HFFc6 (cell line): ENCODE measurements at regions not wholly inside any gene's neighbourhood (a gene's known extent, or its start where the extent isn't known, plus 50 kb on each side); places are given as distances from the start of the nearest gene placed in this dataset.

Source experiments
- DNase-seq: peaks from one replicate; pipeline ENCODE4 v3.0.0-alpha.2; 2018
- H3K27ac Mint-ChIP-seq: 2 replicates; pipeline ENCODE4 v1.8.0; 2020; ENCODE audit warnings: mild to moderate bottlenecking, mixed read lengths
- H3K27me3 Mint-ChIP-seq: 2 replicates; pipeline ENCODE4 v1.8.0; 2021; ENCODE audit warnings: mild to moderate bottlenecking, moderate library complexity, mixed read lengths; ENCODE audit not compliant: insufficient read depth
- H3K36me3 Mint-ChIP-seq: 2 replicates; pipeline ENCODE4 v1.8.0; 2021; ENCODE audit warnings: low read depth, mixed read lengths
- H3K4me1 Mint-ChIP-seq: 2 replicates; pipeline ENCODE4 v1.8.0; 2020; ENCODE audit warnings: low read depth, mixed read lengths
- H3K4me3 Mint-ChIP-seq: 2 replicates; pipeline ENCODE4 v1.8.0; 2020; ENCODE audit warnings: mild to moderate bottlenecking, moderate library complexity, mixed read lengths
- H3K9me3 Mint-ChIP-seq: 2 replicates; pipeline ENCODE4 v1.8.0; 2020; ENCODE audit warnings: mild to moderate bottlenecking, mixed read lengths
- CTCF ChIP-seq: fragments of 200-600 bp; sonication (generic); IDR thresholded peaks from 2 replicates; pipeline ENCODE4 v1.5.0; 2021; ENCODE audit warnings: antibody characterized with exemption, mild to moderate bottlenecking

DNA sequence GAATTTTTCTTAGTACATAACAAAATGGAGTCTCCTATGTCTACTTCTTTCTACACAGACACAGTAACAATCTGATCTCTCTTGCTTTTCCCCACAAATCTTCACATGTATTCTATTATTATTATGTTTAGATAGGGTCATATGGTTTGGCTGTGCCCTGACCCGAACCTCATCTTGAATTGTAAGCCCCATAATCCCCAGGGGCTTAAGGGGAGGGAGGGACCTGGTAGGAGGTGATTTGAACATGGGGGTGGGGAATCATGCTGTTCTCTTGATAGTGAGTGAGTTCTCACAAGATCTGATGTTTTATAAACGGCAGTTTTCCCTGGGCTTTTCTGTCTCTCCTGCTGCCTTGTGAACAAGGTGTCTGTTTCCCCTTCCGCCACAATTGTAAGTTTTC lies 86.7 kb upstream of the SELENOK start:
- Mint-ChIP-seq H3K4me3 (no peak overlapping the region), H3K27me3 (peaks cover 2% of the 10 kb centered on the region), H3K27ac (no peak overlapping the region)

GRCh38 chr3:53975382-53975781 lies 83.7 kb upstream of the SELENOK start:
- no peak for TF ChIP-seq CTCF
- Mint-ChIP-seq H3K4me3 (no peak overlapping the region), H3K9me3 (peaks cover 31% of the 10 kb centered on the region), H3K27ac (no peak overlapping the region), H3K27me3 (no peaks in the 10 kb centered on the region; the same call in 1 of the 2 replicates), H3K4me1 (no peaks in the 10 kb centered on the region), H3K36me3 (no peaks in the 10 kb centered on the region)
- no peak for DNase-seq

More for the DNA sequence above, 86.7 kb upstream of the SELENOK start:
- no peak for DNase-seq
- no peaks in the 10 kb centered on the region for H3K36me3 Mint-ChIP-seq
- TF ChIP-seq CTCF: no peak
- H3K4me1 Mint-ChIP-seq: no peaks in the 10 kb centered on the region
- peaks cover 16% of the 10 kb centered on the region for H3K9me3 Mint-ChIP-seq

DNA sequence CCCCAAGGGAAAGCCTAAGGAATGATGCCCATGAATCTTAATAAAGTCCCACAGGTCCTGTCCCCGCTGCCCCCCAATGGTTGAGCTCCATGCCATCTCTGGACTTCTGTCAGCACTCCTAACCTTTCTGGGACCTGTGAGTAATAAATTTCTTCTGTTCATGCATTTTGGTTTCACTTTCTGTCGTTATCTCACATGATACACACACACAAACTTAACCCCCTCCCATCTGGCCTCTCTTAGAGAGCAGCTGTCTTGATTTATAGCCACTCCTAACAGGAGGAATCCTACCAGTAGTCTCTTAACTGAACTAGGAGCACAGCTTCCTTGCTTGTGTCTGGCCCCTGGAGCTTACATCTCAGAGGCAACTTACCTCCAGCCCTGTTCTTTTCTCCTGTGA lies 82.7 kb upstream of the SELENOK start:
- H3K36me3 Mint-ChIP-seq: no peaks in the 10 kb centered on the region
- no peak for DNase-seq
- no peak overlapping the region for H3K27ac Mint-ChIP-seq
- no peaks in the 10 kb centered on the region; the same call in 1 of the 2 replicates for H3K27me3 Mint-ChIP-seq
- H3K9me3 Mint-ChIP-seq: peaks cover 31% of the 10 kb centered on the region
- no peaks in the 10 kb centered on the region for H3K4me1 Mint-ChIP-seq
- H3K4me3 Mint-ChIP-seq: no peak overlapping the region
- no peak for TF ChIP-seq CTCF

DNA sequence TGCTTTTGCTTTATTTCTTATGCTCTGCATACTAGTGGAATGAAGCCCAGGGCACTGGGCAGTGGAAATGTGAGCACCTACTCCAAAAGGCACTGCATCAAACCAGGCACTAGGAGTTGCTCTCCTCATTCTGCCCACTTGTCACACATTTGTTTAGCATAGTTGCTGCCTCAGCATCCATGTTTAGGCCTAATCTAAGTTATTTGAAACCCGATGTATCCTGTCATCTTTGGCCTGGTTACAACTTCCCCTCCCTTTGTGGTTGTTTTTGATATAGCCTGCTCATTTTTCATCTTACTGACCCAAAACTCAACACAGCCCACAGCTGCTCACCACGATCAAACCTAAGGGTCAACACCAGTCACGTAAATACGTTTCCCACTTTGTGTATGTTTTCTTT lies 82.2 kb upstream of the SELENOK start:
- no peaks in the 10 kb centered on the region; the same call in 1 of the 2 replicates for H3K27me3 Mint-ChIP-seq
- H3K9me3 Mint-ChIP-seq: peaks cover 30% of the 10 kb centered on the region
- TF ChIP-seq CTCF: no peak
- H3K27ac Mint-ChIP-seq: no peak overlapping the region
- DNase-seq: no peak
- no peak overlapping the region for H3K4me3 Mint-ChIP-seq
- no peaks in the 10 kb centered on the region for H3K36me3 Mint-ChIP-seq
- H3K4me1 Mint-ChIP-seq: no peaks in the 10 kb centered on the region

- Mint-ChIP-seq H3K36me3 (no peaks in the 10 kb centered on the region), H3K27me3 (no peaks in the 10 kb centered on the region; the same call in 1 of the 2 replicates), H3K27ac (no peak overlapping the region), H3K4me3 (no peak overlapping the region), H3K4me1 (no peaks in the 10 kb centered on the region), H3K9me3 (peaks cover 37% of the 10 kb centered on the region)
- DNase-seq: no peak
- no peak for TF ChIP-seq CTCF
These were observed 79.0 kb upstream of the SELENOK start for GRCh38 chr3:53970661-53971060.

- Mint-ChIP-seq H3K27me3 (no peaks in the 10 kb centered on the region; the same call in 1 of the 2 replicates), H3K4me3 (no peak overlapping the region), H3K4me1 (no peaks in the 10 kb centered on the region), H3K36me3 (no peaks in the 10 kb centered on the region), H3K27ac (no peak overlapping the region), H3K9me3 (peaks cover 41% of the 10 kb centered on the region)
- TF ChIP-seq CTCF: no peak
- DNase-seq: no peak
These were observed 77.4 kb upstream of the SELENOK start for GRCh38 chr3:53969086-53969485.
